Choroid plexus epithelial cell (primary cell): ENCODE measurements at regions not wholly inside any gene's neighbourhood (a gene's known extent, or its start where the extent isn't known, plus 50 kb on each side); places are given as distances from the start of the nearest gene placed in this dataset.

Source experiments
- DNase-seq: peaks from one replicate; pipeline ENCODE4 v3.0.0-alpha.2; 2010; ENCODE audit warnings: low read depth
- H3K4me3 ChIP-seq: 2 replicates; pipeline ENCODE4 v1.5.1; 2011; ENCODE audit warnings: low read depth, mild to moderate bottlenecking, control low read depth, low read length, moderate library complexity
- TF ChIP-seq, protein P1 (sequence below): conservative IDR thresholded peaks from 2 replicates; pipeline ENCODE4 v1.5.1; 2011; ENCODE audit warnings: low read depth, mild to moderate bottlenecking, control low read depth, inconsistent platforms, low read length, moderate library complexity

GRCh38 chr10:29692121-29692539 is 57.4 kb upstream of the SVIL start:
- TF ChIP-seq, protein P1, sequence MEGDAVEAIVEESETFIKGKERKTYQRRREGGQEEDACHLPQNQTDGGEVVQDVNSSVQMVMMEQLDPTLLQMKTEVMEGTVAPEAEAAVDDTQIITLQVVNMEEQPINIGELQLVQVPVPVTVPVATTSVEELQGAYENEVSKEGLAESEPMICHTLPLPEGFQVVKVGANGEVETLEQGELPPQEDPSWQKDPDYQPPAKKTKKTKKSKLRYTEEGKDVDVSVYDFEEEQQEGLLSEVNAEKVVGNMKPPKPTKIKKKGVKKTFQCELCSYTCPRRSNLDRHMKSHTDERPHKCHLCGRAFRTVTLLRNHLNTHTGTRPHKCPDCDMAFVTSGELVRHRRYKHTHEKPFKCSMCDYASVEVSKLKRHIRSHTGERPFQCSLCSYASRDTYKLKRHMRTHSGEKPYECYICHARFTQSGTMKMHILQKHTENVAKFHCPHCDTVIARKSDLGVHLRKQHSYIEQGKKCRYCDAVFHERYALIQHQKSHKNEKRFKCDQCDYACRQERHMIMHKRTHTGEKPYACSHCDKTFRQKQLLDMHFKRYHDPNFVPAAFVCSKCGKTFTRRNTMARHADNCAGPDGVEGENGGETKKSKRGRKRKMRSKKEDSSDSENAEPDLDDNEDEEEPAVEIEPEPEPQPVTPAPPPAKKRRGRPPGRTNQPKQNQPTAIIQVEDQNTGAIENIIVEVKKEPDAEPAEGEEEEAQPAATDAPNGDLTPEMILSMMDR, result no peak
- H3K4me3 ChIP-seq, result peak overlapping the region; percentile 32
- DNase-seq, result peak; percentile 26

GRCh38 chr10:29691564-29692072 is 56.8 kb upstream of the SVIL start:
- DNase-seq, result peak; percentile 62
- TF ChIP-seq, protein P1, result no peak
- H3K4me3 ChIP-seq, result peak overlapping the region; percentile 32

DNA sequence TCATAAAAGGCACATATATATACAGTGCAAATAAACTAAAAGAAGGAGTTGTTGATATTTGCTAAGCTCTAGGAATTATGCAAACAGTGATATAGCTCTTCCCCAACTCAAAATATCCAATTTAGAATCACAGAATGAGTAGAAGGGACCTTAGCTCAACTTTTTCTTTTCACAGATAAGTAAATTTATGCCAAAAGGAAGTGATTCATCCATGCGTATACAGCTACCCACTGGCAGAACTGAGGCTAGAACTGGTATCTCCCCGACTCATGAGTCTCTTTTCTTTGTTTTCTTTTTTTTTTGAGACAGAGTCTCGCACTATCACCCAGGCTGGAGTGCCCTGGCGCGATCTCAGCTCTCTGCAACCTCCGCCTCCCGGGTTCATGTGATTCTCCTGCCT is 54.2 kb upstream of the SVIL start:
- H3K4me3 ChIP-seq, result no peak overlapping the region
- DNase-seq, result peak; percentile 63

GRCh38 chr10:29688230-29688661 is 53.5 kb upstream of the SVIL start:
- H3K4me3 ChIP-seq, result no peak overlapping the region
- TF ChIP-seq, protein P1, result no peak
- no peak for DNase-seq

More for the DNA sequence above, 54.2 kb upstream of the SVIL start:
- TF ChIP-seq, protein P1, result no peak

DNA sequence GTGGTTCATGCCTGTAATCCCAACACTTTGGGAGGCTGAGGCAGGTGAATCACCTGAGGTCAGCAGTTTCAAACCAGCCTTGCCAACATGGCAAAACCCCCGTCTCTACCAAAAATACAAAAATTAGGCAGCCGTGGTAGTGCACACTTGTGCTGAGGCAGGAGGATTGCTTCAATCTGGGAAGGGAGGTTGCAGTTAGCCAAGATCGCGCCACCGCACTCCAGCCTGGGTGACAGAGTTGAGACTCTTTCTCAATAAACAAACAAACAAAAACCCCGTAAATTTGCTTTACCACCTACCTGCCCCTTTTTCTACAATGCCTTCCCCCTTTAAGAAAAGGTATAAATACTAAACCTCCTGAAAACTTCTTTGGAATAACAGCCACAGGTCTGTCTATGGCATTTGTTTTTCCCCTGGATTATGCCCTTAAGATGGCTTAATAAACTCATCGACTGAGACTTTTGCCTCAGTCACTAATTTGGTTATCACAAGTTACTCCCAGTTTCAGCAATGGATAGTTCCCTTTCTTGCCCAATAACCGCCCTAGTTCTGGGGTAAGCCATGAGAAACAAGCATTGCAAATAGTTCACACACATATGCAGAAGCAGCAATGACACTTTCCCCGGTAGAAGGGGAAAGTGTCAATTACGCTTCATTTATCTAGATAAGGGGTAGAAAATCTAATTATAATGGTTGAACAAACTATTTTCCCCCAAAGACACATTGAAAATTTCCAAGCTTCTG is 52.8 kb upstream of the SVIL start:
- TF ChIP-seq, protein P1, result no peak
- DNase-seq, result peak; percentile 40
- H3K4me3 ChIP-seq, result no peak overlapping the region

- H3K4me3 ChIP-seq, result no peak overlapping the region
- no peak for DNase-seq
- TF ChIP-seq, protein P1, result no peak
Measured at GRCh38 chr10:29685506-29685905, 50.7 kb upstream of the SVIL start.
